Activated T-cell treated with anti-CD3 and anti-CD28 coated beads, Interleukin-2, amount 50 U/mL, for 48 hours (primary cell): ENCODE measurements at regions not wholly inside any gene's neighbourhood (a gene's known extent, or its start where the extent isn't known, plus 50 kb on each side); places are given as distances from the start of the nearest gene placed in this dataset.

Source experiments
- DNase-seq, 2 experiments: peaks; one replicate each; pipeline ENCODE4 v3.0.0-alpha.2; 2020

- DNase-seq: peak; percentile 78 to 79
These were observed 267.4 kb upstream of the HMGA2 start for GRCh38 chr12:65556676-65557437.

GRCh38 chr12:65557438-65558181 is 266.7 kb upstream of the HMGA2 start:
- DNase-seq: no peak

GRCh38 chr12:65560286-65560685 is 264.0 kb upstream of the HMGA2 start:
- no peak for DNase-seq

GRCh38 chr12:65561798-65562382 is 262.4 kb upstream of the HMGA2 start:
- no peak for DNase-seq

GRCh38 chr12:65565601-65566560 is 258.4 kb upstream of the HMGA2 start:
- DNase-seq: no peak

- no peak for DNase-seq
These were observed 257.5 kb upstream of the HMGA2 start for GRCh38 chr12:65566751-65567150.

- no peak for DNase-seq
These were observed 256.5 kb upstream of the HMGA2 start for GRCh38 chr12:65567820-65568219.

GRCh38 chr12:65568517-65568916 is 255.8 kb upstream of the HMGA2 start:
- no peak for DNase-seq

- no peak for DNase-seq
These were observed 253.7 kb upstream of the HMGA2 start for GRCh38 chr12:65570451-65571130.

GRCh38 chr12:65574867-65575266 is 249.4 kb upstream of the HMGA2 start:
- no peak for DNase-seq

GRCh38 chr12:65584016-65584415 is 240.3 kb upstream of the HMGA2 start:
- no peak for DNase-seq

GRCh38 chr12:65585648-65586602 is 238.4 kb upstream of the HMGA2 start:
- DNase-seq: no peak

GRCh38 chr12:65586796-65587195 is 237.5 kb upstream of the HMGA2 start:
- no peak for DNase-seq

GRCh38 chr12:65590318-65590717 is 234.0 kb upstream of the HMGA2 start:
- no peak for DNase-seq

- DNase-seq: no peak
These were observed 231.9 kb upstream of the HMGA2 start for GRCh38 chr12:65592416-65592815.

GRCh38 chr12:65593239-65593701 is 231.0 kb upstream of the HMGA2 start:
- DNase-seq: no peak

GRCh38 chr12:65594409-65594808 is 229.9 kb upstream of the HMGA2 start:
- DNase-seq: no peak

GRCh38 chr12:65595016-65595560 is 229.2 kb upstream of the HMGA2 start:
- DNase-seq: no peak

GRCh38 chr12:65596514-65597091 is 227.7 kb upstream of the HMGA2 start:
- DNase-seq: no peak

GRCh38 chr12:65597527-65597926 is 226.8 kb upstream of the HMGA2 start:
- no peak for DNase-seq
